HEK293 (cell line): ENCODE measurements at regions not wholly inside any gene's neighbourhood (a gene's known extent, or its start where the extent isn't known, plus 50 kb on each side); places are given as distances from the start of the nearest gene placed in this dataset.

Source experiments
- MZF1 ChIP-seq: fragments of 450-650 bp; formaldehyde crosslinking; IDR thresholded peaks from 2 replicates; pipeline ENCODE4 v1.5.1; 2017; ENCODE audit warnings: missing biosample characterization, missing genetic modification characterization, borderline replicate concordance
- TF ChIP-seq, protein P1 (sequence below): fragments of 450-650 bp; formaldehyde crosslinking; IDR thresholded peaks from 2 replicates; pipeline ENCODE4 v1.5.1; 2016; ENCODE audit warnings: missing biosample characterization, missing genetic modification characterization

DNA sequence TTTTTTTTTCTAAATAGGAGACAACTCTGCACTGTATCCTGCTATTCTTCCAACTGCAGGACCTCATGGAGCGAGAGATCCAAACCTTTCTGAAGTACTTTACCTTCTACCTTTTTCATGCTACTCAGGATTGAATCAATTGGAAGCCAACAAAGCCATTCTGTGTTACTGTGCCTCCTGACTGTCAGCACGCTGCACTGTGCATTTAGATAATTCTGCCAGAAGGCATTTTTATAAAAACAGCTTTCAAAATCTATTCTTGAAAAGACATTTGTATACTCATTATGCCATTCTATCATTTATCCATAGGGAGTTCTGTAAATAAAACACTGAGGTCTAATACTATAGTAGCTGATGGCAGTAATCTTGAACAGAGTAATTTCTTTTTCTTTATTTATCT lies 142.8 kb downstream of the SLIT2 start:
- TF ChIP-seq, protein P1, sequence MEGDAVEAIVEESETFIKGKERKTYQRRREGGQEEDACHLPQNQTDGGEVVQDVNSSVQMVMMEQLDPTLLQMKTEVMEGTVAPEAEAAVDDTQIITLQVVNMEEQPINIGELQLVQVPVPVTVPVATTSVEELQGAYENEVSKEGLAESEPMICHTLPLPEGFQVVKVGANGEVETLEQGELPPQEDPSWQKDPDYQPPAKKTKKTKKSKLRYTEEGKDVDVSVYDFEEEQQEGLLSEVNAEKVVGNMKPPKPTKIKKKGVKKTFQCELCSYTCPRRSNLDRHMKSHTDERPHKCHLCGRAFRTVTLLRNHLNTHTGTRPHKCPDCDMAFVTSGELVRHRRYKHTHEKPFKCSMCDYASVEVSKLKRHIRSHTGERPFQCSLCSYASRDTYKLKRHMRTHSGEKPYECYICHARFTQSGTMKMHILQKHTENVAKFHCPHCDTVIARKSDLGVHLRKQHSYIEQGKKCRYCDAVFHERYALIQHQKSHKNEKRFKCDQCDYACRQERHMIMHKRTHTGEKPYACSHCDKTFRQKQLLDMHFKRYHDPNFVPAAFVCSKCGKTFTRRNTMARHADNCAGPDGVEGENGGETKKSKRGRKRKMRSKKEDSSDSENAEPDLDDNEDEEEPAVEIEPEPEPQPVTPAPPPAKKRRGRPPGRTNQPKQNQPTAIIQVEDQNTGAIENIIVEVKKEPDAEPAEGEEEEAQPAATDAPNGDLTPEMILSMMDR (tag by site-specific recombination) = no peak
- no peak for TF ChIP-seq MZF1 (tag by site-specific recombination)
